Osteocyte (in vitro differentiated cells): ENCODE measurements at regions not wholly inside any gene's neighbourhood (a gene's known extent, or its start where the extent isn't known, plus 50 kb on each side); places are given as distances from the start of the nearest gene placed in this dataset.

Experiments
- DNase-seq: peaks from one replicate; pipeline ENCODE4 v3.0.0; 2021; ENCODE audit warnings: mixed read lengths; ENCODE audit not compliant: unreplicated experiment; ENCODE audit errors: extremely low spot score
- H3K27ac Mint-ChIP-seq: one replicate; pipeline ENCODE4 v1.8.0; 2021; ENCODE audit warnings: mild to moderate bottlenecking, mixed read lengths; ENCODE audit not compliant: unreplicated experiment
- H3K27me3 Mint-ChIP-seq: one replicate; pipeline ENCODE4 v1.8.0; 2021; ENCODE audit warnings: mixed read lengths; ENCODE audit not compliant: unreplicated experiment
- H3K36me3 Mint-ChIP-seq: one replicate; pipeline ENCODE4 v1.8.0; 2021; ENCODE audit warnings: mixed read lengths; ENCODE audit not compliant: unreplicated experiment
- H3K4me1 Mint-ChIP-seq: one replicate; pipeline ENCODE4 v1.8.0; 2021; ENCODE audit warnings: mixed read lengths; ENCODE audit not compliant: unreplicated experiment
- H3K4me3 Mint-ChIP-seq: one replicate; pipeline ENCODE4 v1.8.0; 2021; ENCODE audit warnings: mild to moderate bottlenecking, moderate library complexity, mixed read lengths; ENCODE audit not compliant: unreplicated experiment
- H3K9me3 Mint-ChIP-seq: one replicate; pipeline ENCODE4 v1.8.0; 2021; ENCODE audit warnings: mixed read lengths; ENCODE audit not compliant: unreplicated experiment
- CTCF ChIP-seq: fragments of 200-600 bp; sonication (generic); IDR thresholded peaks from 2 replicates; pipeline ENCODE4 v1.5.0; 2021; ENCODE audit warnings: antibody characterized with exemption, mild to moderate bottlenecking, moderate library complexity

GRCh38 chr2:220962556-220962955 is 609.5 kb downstream of the EPHA4 start:
- Mint-ChIP-seq H3K4me3 (no peak overlapping the region), H3K27ac (no peak overlapping the region), H3K27me3 (no peaks in the 10 kb centered on the region), H3K36me3 (no peaks in the 10 kb centered on the region), H3K9me3 (peaks cover 6% of the 10 kb centered on the region), H3K4me1 (peaks cover 10% of the 10 kb centered on the region)
- no peak for TF ChIP-seq CTCF
- no peak for DNase-seq

- TF ChIP-seq CTCF: no peak
- Mint-ChIP-seq H3K36me3 (no peaks in the 10 kb centered on the region), H3K4me3 (no peak overlapping the region), H3K4me1 (peaks cover 10% of the 10 kb centered on the region), H3K27ac (no peak overlapping the region), H3K9me3 (peaks cover 6% of the 10 kb centered on the region), H3K27me3 (no peaks in the 10 kb centered on the region)
- DNase-seq: no peak
These were observed 609.0 kb downstream of the EPHA4 start for GRCh38 chr2:220963076-220963475.

GRCh38 chr2:220963930-220964329 is 608.2 kb downstream of the EPHA4 start:
- DNase-seq: no peak
- H3K4me1 Mint-ChIP-seq: peaks cover 10% of the 10 kb centered on the region
- H3K9me3 Mint-ChIP-seq: peaks cover 6% of the 10 kb centered on the region
- TF ChIP-seq CTCF: no peak
- no peak overlapping the region for H3K4me3 Mint-ChIP-seq
- H3K27me3 Mint-ChIP-seq: no peaks in the 10 kb centered on the region
- no peak overlapping the region for H3K27ac Mint-ChIP-seq
- H3K36me3 Mint-ChIP-seq: no peaks in the 10 kb centered on the region

GRCh38 chr2:220966636-220967035 is 605.5 kb downstream of the EPHA4 start:
- no peak for TF ChIP-seq CTCF
- no peaks in the 10 kb centered on the region for H3K27me3 Mint-ChIP-seq

GRCh38 chr2:220969348-220969747 is 602.8 kb downstream of the EPHA4 start:
- H3K4me1 Mint-ChIP-seq: peaks cover 2% of the 10 kb centered on the region
- peaks cover 1% of the 10 kb centered on the region for H3K9me3 Mint-ChIP-seq
- no peak for DNase-seq
- no peak overlapping the region for H3K4me3 Mint-ChIP-seq
- no peak for TF ChIP-seq CTCF
- no peak overlapping the region for H3K27ac Mint-ChIP-seq
- no peaks in the 10 kb centered on the region for H3K36me3 Mint-ChIP-seq
- H3K27me3 Mint-ChIP-seq: no peaks in the 10 kb centered on the region

More at GRCh38 chr2:220966636-220967035, 605.5 kb downstream of the EPHA4 start:
- Mint-ChIP-seq H3K4me3 (no peak overlapping the region), H3K9me3 (no peaks in the 10 kb centered on the region), H3K4me1 (peaks cover 6% of the 10 kb centered on the region), H3K27ac (no peak overlapping the region), H3K36me3 (no peaks in the 10 kb centered on the region)
- DNase-seq: no peak
